ENCODE measurements at regions not wholly inside any gene's neighbourhood (a gene's known extent, or its start where the extent isn't known, plus 50 kb on each side); places are given as distances from the start of the nearest gene placed in this dataset.

DNA sequence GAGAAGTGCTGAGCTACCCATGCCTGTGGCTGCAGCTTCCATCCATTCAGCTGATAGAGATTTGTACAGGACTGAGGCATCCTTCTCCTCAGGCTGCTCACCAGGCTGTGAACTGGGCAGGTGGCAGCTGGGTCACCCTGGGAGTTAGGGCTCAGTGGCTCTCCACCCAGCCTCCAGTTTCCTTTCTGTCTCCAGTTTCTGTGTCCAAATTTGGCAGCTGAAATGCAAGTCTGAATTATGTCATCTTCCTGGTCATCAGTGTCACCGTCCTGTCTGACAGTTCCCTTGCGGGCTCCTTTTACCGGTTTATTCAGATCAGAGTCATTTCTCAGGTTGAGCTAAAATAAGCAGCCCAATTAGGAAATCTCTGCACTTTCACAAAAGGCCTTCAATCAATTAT is 93.3 kb downstream of the EDN1 start:
- DNase-seq = no peak

DNA sequence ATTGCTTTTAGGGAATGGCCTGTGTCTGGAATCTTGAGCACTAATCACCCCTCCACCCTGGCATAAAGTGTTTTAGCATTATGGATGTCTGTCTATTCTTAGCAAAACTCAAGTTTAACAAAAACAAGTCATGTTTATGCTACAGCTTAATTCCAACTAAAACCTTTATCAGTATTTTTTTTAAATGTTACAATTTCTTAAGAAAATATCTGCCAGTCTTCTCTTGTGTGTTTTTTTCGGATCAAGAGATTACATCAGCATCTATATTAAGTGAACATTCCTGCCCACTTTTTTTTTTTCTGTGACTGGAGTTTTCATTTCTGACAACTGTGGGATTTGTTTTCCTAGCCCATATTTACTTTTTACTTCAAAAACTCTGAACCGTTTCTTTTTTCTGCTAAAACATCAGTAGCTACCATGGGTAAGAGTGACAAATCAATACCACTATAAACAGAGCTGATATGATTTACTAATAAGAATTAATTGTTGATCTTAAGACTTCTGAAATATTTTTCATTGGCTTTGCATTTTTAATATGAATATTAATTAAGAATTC is 94.3 kb downstream of the EDN1 start:
- DNase-seq = no peak

GRCh38 chr6:12385316-12385715 is 95.2 kb downstream of the EDN1 start:
- no peak for DNase-seq

- DNase-seq = no peak
Measured at GRCh38 chr6:12386816-12387215, 96.7 kb downstream of the EDN1 start.

- no peak for DNase-seq
Measured at GRCh38 chr6:12391472-12391871, 101.3 kb downstream of the EDN1 start.

GRCh38 chr6:12392490-12392889 is 102.3 kb downstream of the EDN1 start:
- DNase-seq = no peak

DNA sequence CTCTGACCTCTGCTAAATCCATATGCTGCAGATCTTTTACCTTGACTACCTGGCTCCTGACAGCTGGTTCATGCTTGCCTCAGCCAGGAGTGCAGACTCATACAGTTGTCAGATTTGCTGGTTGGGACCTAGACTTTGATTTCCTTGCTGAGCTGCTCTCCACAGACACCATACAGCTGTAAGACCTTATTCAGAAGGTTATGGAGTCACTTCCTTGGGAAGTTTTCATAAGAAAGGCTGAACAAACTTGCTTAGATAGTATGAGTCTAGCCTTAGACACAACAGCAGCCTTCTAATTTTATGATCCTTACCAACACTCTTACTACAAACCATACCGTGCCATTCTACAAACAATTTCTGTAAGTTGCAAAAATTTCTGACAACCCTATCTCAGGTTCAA is 102.9 kb downstream of the EDN1 start:
- DNase-seq = no peak

DNA sequence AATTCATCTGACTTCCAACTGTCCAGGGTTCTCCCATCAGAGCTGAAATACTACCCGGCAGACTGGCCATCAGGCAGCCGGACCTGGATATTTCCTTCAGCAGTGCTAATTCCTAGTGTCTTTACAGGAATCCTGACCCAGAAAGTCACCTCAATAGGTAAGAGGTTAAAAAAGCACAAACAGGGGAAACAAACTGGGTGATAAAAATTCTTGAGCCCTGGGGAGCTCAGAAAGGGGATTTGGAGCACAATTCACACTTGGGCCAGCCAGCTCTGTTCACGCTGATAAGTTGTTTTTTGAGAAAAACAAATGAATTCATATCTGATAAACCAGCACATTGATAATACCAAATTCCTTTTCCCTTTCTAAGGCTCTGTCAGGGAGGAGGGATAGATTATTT is 104.0 kb downstream of the EDN1 start:
- DNase-seq = no peak

- DNase-seq = no peak
Measured at GRCh38 chr6:12395898-12396297, 105.7 kb downstream of the EDN1 start.

GRCh38 chr6:12401200-12401599 is 111.0 kb downstream of the EDN1 start:
- DNase-seq = no peak

GRCh38 chr6:12403201-12403826 is 113.2 kb downstream of the EDN1 start:
- DNase-seq = no peak

GRCh38 chr6:12403947-12404647 is 113.9 kb downstream of the EDN1 start:
- DNase-seq = no peak

- no peak for DNase-seq
Measured at GRCh38 chr6:12404651-12405050, 114.5 kb downstream of the EDN1 start.

DNA sequence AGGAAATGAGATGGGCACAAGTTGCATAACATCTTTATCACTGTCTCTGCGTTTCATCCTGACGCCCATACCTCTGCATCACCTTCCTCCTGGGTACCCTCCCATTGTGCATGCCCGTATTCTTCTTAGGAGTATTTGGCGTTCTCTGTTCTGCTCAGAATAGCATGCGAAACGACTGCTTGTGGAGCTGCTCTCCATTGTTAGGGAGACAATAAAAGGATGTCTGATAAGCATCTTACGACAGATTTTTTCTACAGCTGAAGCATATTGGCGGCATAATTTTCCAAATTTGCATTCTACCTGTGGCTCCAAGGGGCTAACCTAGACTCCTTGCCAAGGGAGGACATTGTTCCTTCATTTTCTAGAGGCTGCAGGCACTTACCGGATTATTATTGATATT is 118.6 kb downstream of the EDN1 start:
- no peak for DNase-seq

DNA sequence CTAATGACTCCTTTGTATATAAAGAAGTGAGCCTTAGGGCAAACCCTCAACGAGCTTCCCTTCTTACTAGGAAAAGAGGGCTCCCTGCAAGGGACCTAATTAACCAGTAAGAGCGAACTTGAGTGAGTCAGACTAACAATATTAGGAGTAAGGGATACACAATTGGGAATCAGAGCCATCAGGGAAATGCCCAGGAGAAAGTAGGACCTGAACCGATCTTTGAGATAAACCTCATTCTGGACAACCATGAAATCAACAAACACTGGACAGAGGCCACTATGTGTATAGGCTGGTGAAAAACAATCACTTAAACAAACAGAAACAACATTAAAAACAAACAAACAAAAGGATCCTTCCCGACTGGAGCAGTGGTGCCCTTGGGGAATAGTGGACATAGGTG is 120.8 kb downstream of the EDN1 start:
- no peak for DNase-seq

DNA sequence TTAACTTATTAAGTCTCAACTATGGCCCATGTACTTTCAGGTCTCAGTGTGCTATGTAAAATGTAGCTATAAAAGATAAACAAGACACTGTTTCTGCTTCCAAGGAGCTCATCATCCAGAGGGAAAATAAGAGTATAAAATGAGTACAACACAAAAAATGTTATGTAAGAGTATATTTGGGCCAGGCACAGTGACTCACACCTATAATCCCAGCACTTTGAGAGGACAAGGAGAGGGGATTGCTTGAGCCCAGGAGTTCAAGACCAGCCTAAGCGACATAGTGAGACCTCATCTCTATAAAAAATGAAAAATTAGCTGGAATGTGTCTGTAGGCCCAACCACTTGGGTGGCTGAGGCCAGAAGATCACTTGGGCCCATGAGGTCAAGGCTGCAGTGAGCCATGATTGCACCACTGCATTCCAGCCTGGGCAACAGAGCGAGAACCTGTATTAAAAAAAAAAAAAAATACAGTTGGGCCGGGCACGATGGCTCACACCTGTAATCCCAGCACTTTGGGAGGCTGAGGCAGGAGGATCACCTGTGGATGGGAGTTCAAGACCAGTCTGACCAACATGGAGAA is 124.0 kb downstream of the EDN1 start:
- no peak for DNase-seq

- no peak for DNase-seq
Measured at GRCh38 chr6:12415980-12416598, 125.9 kb downstream of the EDN1 start.

DNA sequence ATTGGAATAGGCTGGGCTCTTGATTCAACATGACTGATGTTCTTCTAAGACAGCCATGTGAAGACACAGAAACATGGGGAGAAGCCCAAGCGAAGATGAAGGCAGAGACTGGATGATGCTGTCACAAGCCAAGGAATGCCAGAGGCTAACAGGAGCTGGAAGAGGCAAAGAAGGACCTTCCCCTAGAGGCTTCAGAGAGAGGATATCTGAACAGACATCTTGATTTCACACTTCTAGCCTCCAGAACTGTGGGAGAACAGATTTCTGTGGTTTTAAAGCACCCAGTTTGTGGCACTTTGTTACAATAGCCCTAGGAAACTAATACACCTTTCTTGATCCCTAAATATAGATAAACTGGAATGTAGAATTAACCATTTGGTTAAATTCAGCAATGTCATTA is 127.0 kb downstream of the EDN1 start:
- no peak for DNase-seq

- DNase-seq = no peak
Measured at GRCh38 chr6:12418946-12419345, 128.8 kb downstream of the EDN1 start.

DNA sequence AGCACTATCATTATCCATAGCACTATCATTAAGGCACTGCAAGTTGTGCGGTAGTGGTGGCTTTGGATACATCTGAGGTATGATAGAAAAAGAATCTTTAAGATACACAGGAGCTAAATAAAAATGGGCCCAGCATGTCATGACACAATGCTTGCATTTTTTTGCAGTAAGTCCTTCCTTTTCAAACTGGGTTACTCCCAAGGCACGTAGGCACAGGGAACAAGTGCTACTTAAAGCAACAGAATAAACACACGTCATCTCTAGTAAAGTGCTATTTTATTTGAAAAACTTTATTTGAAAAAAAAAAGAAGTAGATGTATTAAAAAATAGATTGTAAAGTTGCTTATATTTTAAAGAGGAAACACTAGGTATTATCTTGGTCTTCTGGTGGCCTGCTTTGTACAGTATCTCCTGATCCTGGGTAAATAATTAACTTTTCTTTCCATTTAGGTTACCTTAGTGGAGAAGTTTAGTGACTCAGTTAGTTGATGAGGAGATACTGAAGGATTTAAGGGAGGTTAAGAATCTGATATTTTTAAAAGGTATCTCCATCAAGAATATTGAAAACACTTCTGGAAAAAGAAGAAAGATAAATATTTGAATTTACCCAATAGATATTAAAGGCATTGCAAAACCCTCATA is 129.6 kb downstream of the EDN1 start:
- DNase-seq = no peak

- DNase-seq = no peak
Measured at GRCh38 chr6:12420626-12421025, 130.5 kb downstream of the EDN1 start.

- no peak for DNase-seq
Measured at GRCh38 chr6:12421596-12421995, 131.4 kb downstream of the EDN1 start.

Data from renal pelvis (tissue), 1 donor.